ENCODE measurements at regions not wholly inside any gene's neighbourhood (a gene's known extent, or its start where the extent isn't known, plus 50 kb on each side); places are given as distances from the start of the nearest gene placed in this dataset.
A peak's percentile ranks its signal among the peaks of the same experiment; 100 is the strongest.

DNA sequence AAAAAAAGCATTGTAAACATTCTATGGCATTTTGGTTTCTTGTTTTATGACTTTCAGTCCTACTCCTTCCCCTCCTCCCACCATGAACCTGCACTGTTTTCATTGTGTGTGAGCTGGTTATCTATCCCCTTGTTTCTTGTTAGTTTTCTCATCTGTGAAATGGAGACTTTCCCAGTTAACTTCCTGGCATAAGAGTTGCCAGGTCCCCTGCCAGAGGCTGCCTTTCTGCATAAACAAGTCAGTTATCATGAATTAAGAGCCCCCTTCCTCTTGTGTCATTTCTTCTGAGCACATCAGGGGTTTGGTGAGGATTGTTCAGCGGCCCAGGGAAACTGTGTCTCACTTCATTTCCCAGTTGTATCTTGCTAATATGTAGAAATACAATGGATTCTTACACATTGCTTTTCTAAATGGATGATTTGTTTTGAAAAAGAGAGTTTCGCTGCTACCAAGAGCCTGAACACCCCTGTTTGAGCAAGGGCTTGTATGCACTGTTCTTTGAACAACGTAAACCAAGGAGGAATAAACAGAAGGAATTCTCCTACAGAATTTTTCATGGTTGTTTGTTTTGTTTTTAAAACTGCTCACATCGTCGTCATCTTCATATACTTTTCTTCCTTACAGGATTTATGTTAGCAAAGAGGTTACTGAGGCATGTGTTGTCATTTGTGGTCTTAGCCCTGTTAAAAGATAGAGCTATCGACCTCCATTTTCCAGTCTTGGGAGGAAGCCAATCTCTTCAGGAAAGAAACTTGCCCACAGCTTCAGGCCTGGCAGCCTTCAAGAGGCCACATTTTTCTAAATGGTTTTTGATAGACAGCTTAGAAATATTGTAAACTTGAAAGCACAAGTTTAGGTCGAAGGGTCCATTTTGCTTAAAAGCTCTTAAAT lies 144.6 kb upstream of the IL12A start:
- Histone ChIP-seq H3K4me1 (peaks cover 0 to 31% (median 1%) of the 10 kb centered on the region in 4 donors), H3K27me3 (no peaks in the 10 kb centered on the region), H3K4me3 (no peak overlapping the region), H3K36me3 (no peaks in the 10 kb centered on the region), H3K27ac (peak overlapping the region; percentile 45 to 66 (median 60)), H3K9me3 (no peaks in the 10 kb centered on the region)
- intact Hi-C loops (cut with DNase I; ENCODE audit: low total_unique reads) = no loop called here
- WGBS, 2 donors (ENCODE audit: low coverage in 1 of 2) = 54 to 59% methylated on average over 5 to 7 of the region's 7 CpGs
- TF ChIP-seq POLR2A (IDR thresholded peaks at IDR 0.05) (no peak), EP300 (IDR thresholded peaks at IDR 0.05; ENCODE audit: low read depth) (no peak), POLR2AphosphoS5 (IDR thresholded peaks at IDR 0.05) (no peak), CTCF (IDR thresholded peaks at IDR 0.05) (no peak)
- no peak for DNase-seq
- in situ Hi-C loops (cut with MboI; ENCODE audit: low pct_ligation_motif_present in 1 of 4, low pct_unique_long_range_greater_than_20kb in 1 of 4, low sequenced_read_pairs in 3 of 4) = no loop called here

GRCh38 chr3:159844801-159845261 lies 143.8 kb upstream of the IL12A start:
- Histone ChIP-seq H3K4me1 (peaks cover 0 to 29% (median 1%) of the 10 kb centered on the region in 4 donors), H3K27ac (peak overlapping the region; percentile 45 to 66 (median 60)), H3K9me3 (no peaks in the 10 kb centered on the region), H3K36me3 (no peaks in the 10 kb centered on the region), H3K27me3 (no peaks in the 10 kb centered on the region), H3K4me3 (no peak overlapping the region)
- no peak for DNase-seq
- 68 to 84% methylated on average over 4 of the region's 4 CpGs for WGBS, 2 donors (ENCODE audit: low coverage in 1 of 2)
- no peak for TF ChIP-seq CTCF (IDR thresholded peaks at IDR 0.05)
- no peak for TF ChIP-seq POLR2AphosphoS5 (IDR thresholded peaks at IDR 0.05)
- no peak for TF ChIP-seq POLR2A (IDR thresholded peaks at IDR 0.05)
- TF ChIP-seq EP300 (IDR thresholded peaks at IDR 0.05; ENCODE audit: low read depth) = no peak
- in situ Hi-C loops (cut with MboI; ENCODE audit: low pct_ligation_motif_present in 1 of 4, low pct_unique_long_range_greater_than_20kb in 1 of 4, low sequenced_read_pairs in 3 of 4) (no loop called here), intact Hi-C loops (cut with DNase I; ENCODE audit: low total_unique reads) (no loop called here)

DNA sequence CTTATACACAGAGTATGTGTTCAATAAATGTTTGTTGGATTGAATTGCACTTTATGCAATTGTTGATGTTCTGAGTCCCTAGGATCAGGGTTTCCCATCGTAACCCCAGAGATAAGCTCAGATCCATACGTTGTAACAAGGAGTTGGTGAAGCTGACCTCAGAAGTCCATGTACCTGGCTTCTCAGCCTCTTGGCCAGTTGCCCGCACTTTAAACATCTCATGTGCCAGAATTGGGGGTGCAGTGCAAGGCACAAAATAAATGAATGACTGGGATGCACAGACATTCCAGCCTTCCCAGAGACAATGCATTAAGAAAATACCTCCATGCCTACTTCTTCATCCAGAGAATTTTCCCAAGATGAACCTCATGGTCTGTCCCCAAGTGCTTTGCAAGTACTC lies 142.9 kb upstream of the IL12A start:
- Histone ChIP-seq H3K27ac (no peak overlapping the region), H3K36me3 (no peaks in the 10 kb centered on the region), H3K4me1 (peaks cover 0 to 23% (median 1%) of the 10 kb centered on the region in 4 donors), H3K4me3 (no peak overlapping the region), H3K27me3 (no peaks in the 10 kb centered on the region), H3K9me3 (no peaks in the 10 kb centered on the region)
- no peak for TF ChIP-seq POLR2AphosphoS5 (IDR thresholded peaks at IDR 0.05)
- TF ChIP-seq POLR2A (IDR thresholded peaks at IDR 0.05) = no peak
- TF ChIP-seq CTCF (IDR thresholded peaks at IDR 0.05) = no peak
- TF ChIP-seq EP300 (IDR thresholded peaks at IDR 0.05; ENCODE audit: low read depth) = no peak
- intact Hi-C loops (cut with DNase I; ENCODE audit: low total_unique reads) (no loop called here), in situ Hi-C loops (cut with MboI; ENCODE audit: low pct_ligation_motif_present in 1 of 4, low pct_unique_long_range_greater_than_20kb in 1 of 4, low sequenced_read_pairs in 3 of 4) (no loop called here)
- 81 to 87% methylated on average over 3 of the region's 3 CpGs for WGBS, 2 donors (ENCODE audit: low coverage in 1 of 2)
- DNase-seq = no peak

DNA sequence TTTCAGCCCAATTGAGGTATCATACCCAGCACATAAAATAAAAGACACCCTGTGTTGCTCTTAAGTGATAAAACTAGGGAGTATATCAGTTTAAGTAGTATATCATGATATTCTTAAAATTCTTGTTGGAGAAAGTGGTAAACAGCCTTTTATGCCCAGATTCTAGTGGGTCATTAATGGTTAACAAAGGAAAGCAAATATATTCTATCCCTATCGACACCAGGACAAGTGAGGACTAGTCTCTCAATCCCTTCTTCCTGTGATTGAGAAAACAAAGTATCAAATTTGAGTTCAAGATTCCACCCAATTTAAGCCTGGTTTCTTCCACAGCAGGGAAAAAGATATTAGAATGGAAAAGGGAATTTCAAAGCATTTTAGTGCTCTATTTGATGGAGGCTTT lies 142.4 kb upstream of the IL12A start:
- H3K4me1 ChIP-seq = peaks cover 0 to 23% (median 1%) of the 10 kb centered on the region in 4 donors

More for the DNA sequence above, 142.4 kb upstream of the IL12A start:
- Histone ChIP-seq H3K27ac (no peak overlapping the region), H3K27me3 (no peaks in the 10 kb centered on the region), H3K4me3 (no peak overlapping the region), H3K9me3 (no peaks in the 10 kb centered on the region), H3K36me3 (no peaks in the 10 kb centered on the region)
- no peak for DNase-seq
- intact Hi-C loops (cut with DNase I; ENCODE audit: low total_unique reads) (no loop called here), in situ Hi-C loops (cut with MboI; ENCODE audit: low pct_ligation_motif_present in 1 of 4, low pct_unique_long_range_greater_than_20kb in 1 of 4, low sequenced_read_pairs in 3 of 4) (no loop called here)
- no peak for TF ChIP-seq CTCF (IDR thresholded peaks at IDR 0.05)
- no peak for TF ChIP-seq POLR2AphosphoS5 (IDR thresholded peaks at IDR 0.05)
- no peak for TF ChIP-seq EP300 (IDR thresholded peaks at IDR 0.05; ENCODE audit: low read depth)
- TF ChIP-seq POLR2A (IDR thresholded peaks at IDR 0.05) = no peak
- WGBS, 2 donors (ENCODE audit: low coverage in 1 of 2) = 58 to 72% methylated on average over 1 of the region's 1 CpG
